ENCODE measurements at regions not wholly inside any gene's neighbourhood (a gene's known extent, or its start where the extent isn't known, plus 50 kb on each side); places are given as distances from the start of the nearest gene placed in this dataset.
A peak's percentile ranks its signal among the peaks of the same experiment; 100 is the strongest.
"Not testable (repeated sequence)": the region's sequence is repeated elsewhere in the genome, so short reads cannot be mapped to it uniquely, and the experiment has no call there.

DNA sequence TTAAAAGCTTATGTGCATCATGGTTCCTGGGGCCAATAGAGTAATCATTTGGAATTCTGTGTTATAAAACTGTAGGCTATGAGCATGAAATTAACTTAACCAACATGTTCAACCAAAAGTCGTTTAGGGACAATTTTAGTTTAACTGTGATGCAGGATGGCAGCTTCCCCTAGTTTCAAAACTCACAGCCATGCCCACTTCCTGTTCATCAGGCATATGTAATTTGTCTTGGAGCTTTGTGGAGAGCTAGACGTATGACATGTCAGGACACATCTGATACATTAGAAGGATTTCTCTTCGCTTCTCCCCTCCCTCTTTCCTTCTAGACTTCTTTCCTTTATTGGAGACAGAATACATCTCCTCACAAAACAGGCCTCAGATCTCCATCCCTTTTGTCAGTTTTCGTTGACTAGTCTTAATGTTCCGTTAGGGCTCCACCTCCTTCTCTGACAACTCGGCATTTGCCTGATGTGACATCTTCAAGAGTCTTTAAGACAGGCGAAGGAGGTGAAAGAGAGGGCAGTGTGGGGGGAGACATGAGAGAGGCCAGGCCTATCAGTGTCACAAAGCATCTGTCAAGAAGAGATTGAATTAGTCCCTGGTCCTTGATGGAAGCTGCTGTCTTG lies 176.0 kb downstream of the MSX2 start:
- DNase-seq = no peak

DNA sequence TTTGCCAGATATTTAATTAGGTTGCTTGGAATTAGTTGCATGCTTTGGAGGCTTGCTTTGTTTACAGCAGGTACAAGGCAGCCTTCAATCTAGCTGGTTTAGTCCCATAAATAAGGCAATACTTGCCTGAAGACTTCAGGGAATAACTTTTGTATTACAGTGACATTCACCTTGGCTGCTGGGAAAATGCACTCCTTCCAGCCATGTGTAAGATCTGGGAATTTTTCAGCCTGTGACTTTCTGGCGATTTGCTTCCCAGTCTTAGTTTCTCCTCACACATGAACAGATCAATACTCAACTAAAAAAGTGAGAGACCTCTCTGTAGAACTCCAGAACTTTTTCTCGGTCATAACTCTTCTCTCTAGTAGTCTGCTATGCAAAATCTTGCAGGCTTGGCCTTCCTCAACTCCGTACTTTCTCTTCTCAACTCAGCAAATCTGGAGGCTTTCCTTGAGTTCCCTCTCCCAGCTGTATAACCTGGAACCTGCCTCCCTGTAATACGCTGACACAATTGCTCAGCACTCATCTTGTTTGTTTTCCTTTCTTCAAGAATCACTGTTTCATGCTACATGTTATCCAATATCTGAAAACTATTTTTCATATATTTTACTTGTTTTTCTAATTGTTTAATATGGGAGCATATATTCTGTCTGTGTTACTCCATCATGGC lies 173.0 kb downstream of the MSX2 start:
- DNase-seq = no peak

DNA sequence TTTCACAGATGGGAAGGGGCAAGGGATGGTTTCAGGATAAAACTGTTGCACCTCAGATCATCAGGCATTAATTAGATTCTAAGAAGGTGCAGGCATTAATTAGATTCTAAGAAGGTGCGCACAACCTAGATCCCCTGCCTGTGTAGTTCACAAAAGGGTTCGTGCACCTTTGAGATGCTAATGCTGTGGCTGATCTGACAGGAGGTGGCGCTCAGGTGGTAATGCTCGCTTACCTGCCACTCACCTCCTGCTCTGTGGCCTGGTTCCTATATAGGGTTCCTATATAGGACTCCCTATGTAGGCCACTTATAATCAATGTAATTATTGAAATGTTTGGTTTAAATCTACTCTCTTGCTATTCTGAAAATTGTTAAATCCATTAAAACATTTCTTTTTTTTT lies 171.0 kb downstream of the MSX2 start:
- no peak for DNase-seq

DNA sequence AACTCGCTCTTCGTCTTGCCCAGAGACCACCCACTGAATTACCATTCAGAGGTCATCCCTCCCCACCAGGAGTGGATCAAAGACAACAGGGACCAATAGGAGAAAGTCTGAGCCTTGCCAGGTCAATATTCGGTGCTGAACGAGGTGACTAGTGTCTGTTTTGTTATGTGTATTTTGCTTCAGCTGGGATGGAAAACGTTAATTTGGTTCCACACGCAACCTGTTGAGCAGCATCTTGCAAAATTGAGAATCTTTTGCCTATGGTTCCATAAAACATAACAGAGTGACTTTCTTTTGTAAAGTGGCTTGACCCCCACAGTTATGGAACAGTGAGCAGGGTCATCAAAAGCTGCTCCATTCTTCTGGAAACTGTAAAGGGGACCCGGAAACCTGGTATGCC lies 168.4 kb downstream of the MSX2 start:
- DNase-seq = no peak

DNA sequence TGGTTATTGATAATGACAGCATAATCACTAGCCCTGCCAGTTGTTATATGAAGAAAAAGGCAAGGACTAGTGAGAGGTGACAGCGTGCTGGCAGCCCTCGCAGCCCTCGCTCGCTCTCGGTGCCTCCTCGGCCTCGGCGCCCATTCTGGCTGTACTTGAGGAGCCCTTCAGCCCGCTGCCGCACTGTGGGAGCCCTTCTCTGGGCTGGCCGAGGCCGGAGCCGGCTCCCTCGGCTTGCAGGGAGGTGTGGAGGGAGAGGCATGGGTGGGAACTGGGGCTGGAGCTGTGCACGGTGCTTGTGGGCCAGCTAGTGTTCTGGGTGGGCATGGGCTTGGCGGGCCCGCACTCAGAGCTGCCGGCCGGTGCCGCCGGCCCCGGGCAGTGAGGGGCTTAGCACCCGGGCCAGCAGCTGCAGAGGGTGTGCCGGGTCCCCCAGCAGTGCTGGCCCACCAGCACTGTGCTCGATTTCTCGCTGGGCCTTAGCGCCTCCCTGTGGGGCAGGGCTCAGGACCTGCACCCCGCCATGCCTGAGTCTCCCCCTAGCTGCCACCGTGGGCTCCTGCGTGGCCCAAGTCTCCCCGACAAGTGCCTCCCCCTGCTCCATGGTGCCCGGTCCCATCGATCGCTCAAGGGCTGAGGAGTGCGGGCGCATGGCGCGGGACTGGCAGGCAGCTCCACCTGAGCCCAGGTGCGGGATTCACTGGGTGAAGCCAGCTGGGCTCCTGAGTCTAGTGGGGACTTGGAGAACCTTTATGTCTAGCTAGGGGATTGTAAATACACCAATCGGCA lies 156.2 kb downstream of the MSX2 start:
- DNase-seq = not testable (repeated sequence)

DNA sequence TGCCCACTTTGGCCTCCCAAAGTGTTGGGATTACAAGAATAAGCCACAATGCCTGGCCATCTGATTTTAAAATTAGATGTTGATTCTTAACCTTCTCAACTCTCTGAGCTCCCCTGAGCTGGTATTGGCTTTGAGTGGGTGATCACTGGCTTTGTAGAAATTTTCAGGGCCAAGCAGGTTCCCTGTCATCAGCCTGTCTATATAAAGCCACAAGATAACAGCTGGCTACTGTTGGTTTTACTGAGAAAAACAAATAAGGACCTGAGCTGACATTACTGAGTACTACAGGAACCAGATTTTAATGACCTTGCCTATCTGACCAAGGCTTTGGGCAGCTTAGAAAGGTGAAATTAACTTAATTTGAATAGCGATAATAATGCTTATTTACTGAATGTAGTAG lies 153.6 kb downstream of the MSX2 start:
- DNase-seq = peak; percentile 4

DNA sequence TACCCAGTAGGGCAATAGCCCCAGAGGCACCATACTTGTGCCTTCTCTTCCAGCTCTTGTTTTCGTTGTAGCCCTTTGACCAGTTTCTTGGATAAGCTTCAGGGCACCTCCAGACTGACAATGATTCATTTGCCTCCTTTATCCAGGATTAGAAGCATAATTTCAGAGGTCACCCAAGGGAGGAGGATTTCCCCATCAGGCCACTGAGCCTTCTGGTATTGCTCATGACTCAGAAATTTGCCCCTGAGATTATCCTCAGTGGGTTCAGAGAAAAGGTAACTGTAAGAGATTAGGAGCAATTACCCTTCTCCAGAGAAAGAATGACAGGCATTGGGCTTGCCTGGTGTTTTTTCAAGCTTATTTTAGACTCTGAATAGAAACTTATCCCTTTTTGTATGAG lies 147.9 kb downstream of the MSX2 start:
- no peak for DNase-seq

DNA sequence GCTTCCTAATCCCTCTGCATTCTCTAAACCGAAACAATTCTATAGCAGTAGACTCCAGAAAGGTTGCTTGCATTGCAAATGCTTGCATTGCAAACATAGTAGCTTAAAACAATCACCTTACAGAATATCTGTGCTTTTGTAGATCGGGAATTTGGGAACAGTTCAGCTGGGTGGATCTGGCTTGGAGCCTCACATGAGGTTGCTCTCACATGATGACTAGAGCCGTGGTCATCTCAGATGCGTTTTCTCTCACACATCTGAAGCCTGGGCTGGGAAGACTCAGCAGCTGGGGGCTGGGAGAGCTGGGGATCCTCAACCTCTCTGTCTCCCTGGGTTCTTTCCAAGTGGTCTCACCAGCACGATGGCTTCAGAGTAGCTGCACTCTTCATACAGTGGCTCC lies 127.8 kb downstream of the MSX2 start:
- no peak for DNase-seq

DNA sequence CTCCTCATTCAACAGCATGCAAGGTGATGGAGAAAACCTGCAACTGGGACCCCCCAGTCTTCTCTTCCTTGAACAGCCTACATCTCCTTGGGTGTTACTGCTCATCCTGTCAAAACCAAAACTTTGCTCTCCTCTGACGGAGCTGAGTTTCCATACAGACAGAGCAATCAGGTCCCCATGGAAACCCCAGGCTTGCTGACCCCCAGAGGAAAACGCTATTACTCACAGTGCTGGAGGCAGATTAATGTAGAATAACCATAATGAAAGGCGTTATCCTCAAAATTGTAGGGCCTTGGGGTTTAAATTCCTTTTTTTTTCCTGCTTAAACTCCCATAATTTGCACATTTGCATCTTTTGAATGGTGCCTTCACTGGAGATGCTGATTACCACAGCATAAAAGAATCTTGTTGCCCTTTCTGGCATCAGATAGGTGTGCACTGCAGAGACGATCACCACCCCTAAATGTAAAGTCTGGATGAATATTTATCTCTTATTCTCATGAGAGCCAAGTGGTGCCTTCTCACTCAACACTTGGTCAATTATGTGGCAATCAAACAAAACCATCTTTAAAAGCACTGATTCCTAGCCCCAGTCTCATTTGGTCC lies 126.3 kb downstream of the MSX2 start:
- no peak for DNase-seq

DNA sequence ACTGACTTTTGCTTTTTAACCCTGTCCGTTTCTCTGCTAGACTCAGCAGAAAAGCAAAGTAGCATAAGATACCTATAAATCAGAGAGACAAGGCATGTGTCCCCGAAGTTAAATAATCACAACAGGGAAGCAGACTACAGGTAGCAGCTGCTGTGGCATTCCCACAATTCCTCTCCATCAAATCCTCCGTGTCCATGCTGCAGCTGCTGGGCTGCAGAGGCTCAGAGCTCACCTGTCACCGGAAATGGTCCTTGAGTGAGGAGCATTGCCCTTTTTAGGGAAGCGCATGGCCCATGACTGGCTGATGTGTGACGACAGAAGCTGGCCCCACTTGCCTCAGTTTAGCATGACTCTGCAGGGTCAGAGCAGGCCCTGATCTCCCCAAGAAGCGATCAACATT lies 125.0 kb downstream of the MSX2 start:
- peak; percentile 72 for DNase-seq

DNA sequence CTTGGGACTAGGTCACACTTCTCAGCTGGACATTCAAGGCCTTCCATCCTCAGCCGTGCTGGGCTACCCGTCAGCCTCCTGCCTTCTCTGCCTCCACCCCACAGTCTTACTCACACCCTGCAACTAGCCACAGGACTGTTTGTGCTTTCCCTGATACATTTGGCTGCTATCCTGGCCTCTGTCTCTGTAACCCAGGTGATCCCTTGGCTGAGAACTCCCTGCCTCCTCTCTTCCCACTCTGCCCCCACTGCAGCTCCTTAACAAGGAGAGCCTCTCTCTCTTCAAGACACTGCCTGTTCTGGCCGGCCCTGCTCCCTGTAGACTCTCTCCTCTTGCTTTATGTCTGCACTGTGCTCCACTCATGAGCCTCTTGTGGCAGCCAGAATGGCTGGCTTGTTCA lies 120.6 kb downstream of the MSX2 start:
- no peak for DNase-seq

DNA sequence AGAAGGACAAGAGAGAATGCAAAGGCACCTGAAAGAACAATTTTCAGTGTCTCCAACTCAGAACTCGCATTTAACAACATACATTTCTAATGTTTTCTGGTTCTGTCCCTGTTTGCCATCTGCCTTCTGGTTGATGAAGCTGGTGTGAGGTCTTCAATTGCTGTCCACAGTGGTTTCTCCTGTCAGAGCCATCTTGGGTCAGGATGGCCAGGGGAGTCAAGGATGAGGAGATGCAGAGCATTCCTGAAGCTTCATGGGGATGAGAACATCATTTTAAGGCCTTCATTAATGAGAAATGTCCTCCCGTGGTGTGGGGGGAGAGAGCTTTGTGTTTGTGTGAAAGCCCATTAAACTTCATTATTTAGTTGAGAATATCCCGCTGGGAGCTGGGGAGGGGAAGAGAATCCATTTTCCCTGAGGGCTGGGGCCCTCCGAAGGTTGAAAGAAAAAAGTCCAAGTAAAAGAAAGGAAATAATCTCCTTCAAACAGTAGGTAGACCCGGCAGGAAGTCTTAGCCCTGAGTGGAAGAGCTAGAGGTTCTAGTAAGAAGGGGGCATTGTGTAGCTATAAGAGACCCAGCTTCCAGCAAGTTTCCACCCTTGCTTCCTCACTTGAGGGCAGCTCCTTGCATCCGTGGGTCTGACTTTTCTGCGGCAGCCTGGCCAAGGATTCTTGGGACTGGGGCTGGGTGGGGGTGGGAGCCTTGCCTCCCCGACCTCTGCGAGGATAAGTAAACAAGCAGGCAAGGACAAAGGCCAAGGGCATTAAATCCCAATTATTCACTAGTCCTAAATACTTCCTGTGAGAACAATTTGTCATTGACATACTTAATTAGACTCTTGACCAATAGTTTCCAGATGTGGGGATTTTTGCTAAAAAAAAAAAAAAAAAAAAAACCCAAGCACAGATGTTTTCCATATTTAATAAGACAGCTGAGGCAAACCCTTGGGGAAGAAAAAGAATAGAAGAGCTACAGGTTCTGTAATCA lies 119.2 kb downstream of the MSX2 start:
- DNase-seq = no peak

DNA sequence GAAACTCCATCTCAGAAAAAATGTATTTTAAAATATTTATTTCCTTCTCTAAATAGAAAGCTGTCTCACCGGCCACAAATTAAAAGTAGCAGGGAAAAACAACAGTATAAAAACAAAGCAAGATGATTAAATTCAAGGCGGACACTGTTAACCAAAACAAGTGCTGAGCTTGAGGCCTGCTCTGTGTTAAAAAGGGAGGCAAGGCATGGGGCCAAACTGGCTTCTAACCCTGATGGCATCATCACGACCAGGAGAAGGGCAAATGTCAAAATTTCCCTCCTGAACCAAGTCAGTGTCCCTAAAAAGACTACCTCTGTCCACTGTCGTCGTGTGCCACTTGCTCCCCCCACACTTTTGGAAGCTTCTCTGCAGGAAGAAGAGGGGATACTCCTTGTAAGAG lies 116.1 kb downstream of the MSX2 start:
- DNase-seq = no peak

DNA sequence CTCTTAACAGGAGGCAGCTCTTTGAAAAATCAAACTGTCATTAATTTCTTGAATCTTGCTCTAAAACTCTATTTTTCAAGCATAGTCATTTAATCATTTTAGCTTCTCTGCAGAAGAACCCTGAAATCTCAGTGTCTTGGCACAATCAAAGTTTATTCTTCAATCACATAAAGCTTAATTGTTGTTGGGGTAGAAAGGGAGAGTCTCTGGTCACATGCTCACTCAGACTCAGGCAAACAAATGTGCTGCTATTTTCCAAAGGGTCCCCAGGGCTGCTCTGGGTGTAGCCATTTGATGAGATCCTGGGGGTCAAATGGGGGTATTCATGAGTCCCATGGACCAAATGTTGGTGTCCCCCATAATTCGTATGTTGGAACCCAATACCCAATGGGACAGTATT lies 114.8 kb downstream of the MSX2 start:
- DNase-seq = no peak

DNA sequence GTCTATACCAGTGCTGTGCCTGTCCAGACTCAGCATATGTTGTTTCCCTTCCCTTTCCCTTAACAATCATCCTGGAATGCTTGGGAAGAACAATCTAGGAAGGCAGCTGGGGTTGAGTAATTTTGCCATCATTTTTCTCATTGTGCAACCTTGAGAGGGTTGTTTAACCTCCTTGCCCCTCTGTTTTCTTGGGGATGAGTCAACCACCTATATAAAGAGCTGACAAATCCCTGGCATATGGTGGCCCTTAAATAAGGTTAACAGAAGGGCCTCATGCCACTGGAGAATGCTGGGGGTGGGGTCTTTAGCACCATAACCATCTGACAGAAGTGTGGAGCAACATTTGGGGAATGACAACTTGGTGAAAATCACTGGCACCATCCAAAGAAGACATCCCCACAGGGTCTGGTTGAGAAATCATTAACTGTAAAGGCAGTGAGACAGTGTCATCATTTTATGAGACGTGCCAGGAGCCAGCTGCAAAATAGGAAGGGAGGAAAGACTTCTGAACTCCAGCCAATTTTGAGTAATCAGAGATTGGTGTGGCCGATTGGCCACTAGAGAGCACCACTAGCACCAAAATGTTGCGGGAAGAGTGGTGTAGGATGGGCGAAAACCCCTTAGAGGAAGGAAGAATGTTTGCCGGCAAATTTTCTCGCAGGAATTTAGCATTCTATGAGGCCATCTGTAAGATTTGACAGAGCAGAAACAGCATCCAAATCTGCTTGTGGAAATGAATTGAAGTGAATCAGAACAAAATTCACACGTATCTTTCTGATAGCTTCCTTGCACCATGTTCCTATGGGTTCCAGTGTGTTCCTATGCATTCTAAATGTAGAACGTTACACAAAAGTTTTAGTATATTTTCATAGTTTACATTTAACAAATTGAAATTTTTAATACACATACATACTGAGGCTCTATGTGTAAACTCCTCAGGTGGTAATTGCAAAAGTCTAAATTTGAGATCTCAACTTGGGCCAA lies 113.8 kb downstream of the MSX2 start:
- DNase-seq = no peak

DNA sequence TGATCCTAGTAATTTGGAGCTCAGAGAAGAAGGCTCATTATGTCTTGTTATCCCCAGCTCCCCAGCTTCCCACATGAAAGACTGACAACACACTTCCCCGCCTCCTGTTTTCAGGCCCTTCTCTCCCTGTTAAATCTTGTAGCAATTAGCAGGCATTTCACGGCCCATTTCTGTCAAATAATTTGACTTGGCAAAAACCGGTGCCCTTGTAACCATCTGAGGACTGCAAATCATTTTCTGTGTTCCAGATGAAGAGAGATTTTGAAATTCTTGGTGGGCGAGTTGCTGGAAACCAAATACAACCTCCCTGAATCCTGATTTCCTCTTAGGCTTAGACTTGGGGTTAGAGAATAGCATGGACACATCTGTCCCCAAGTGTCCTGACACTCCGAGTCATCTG lies 109.7 kb downstream of the MSX2 start:
- DNase-seq = no peak

DNA sequence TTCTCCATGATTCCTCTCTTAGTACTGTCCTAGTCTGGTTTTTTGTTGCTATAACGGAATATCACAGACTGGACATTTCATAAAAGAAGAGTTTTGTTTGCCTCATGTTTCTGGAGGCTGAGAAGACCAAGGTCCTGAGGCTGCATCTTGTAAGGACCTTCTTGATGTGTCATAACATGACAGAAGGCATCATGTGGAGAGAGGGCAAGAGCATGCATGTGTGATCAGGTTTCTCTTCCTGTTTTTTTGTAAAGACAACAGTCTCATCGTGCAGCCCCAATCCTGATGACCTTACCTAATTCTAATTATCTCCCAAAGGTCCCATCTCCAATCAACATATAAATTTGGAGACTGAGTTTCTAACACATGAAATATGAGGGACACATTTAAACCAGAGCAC lies 108.4 kb downstream of the MSX2 start:
- no peak for DNase-seq

DNA sequence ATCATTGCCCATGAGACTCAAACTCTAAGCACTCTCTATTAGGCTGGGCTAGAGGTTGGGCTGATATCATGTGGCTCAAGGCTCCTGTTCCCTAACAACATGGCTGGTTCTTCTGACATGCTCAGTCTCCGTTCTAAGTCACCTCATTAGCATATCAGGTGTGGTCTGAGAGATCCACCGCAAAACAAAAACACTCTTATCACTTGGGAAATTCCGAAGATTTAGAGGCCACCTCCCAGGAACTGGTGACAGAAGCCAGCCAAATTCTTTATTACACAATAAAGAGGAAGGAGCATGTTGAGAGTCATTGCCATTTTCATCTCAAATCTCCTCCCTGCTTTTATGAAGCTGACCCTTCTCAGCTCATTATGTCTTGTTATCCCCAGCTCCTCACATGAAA lies 107.6 kb downstream of the MSX2 start:
- DNase-seq = no peak

DNA sequence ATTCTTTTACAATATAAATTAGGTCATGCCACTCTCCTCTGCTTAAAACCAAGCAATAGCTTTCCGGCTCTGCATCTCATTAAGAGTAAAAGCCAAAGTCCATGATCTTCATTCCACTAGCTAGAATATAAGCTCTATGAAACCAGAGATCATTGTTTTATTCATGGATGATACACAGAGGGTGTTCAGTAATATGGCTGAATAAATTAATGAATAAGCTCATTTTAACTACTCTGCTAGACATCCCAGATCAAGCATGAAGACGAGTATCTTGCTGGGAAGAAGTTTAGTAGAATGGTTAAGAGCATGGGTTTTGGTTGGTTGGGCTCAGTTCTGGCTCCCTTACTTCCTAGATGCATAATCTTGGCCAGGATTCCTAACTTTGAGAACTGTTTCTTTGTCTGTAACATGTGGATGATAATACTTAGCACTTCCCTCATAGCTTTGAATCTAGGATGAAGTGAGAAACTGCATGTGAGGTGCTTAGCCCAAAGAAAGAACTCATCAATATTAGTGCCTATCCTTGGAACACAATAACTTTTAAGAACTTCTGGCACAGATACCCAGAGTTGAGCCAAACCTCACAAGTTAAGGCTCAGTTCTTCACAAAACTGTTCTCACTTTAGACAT lies 106.8 kb downstream of the MSX2 start:
- DNase-seq = no peak

DNA sequence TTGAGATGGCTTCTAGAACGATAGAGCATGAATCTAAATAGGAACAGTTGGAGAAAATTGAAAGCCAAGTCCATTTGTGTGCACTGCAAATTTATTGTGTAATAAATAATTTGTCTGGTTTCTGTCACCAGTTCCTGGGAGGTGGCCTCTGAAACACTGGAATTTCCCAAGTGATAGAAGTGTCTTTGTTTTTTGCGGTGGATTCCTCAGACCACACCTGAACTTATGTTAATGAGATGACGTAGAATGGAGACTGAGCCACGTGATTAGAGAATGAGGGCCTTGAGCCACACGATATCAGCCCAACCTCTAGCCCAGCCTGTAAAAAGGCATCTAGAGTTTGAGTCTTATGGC lies 105.1 kb downstream of the MSX2 start:
- peak; percentile 33 for DNase-seq

Measured in NCI-H510A treated with DMSO at 0.1 percent for 48 hours (cell line).